Kidney capillary endothelial cell (primary cell): ENCODE measurements at regions not wholly inside any gene's neighbourhood (a gene's known extent, or its start where the extent isn't known, plus 50 kb on each side); places are given as distances from the start of the nearest gene placed in this dataset.

ENCODE experiments used
- DNase-seq: peaks from one replicate; pipeline ENCODE4 v3.0.0-alpha.2; 2018; ENCODE audit warnings: low spot score

- no peak for DNase-seq
These were observed 215.6 kb upstream of the VEPH1 start for GRCh38 chr3:157718800-157719199.

- DNase-seq = no peak
These were observed 209.9 kb upstream of the VEPH1 start for GRCh38 chr3:157713101-157713500.

GRCh38 chr3:157705258-157705657 lies 202.0 kb upstream of the VEPH1 start:
- no peak for DNase-seq

- no peak for DNase-seq
These were observed 197.2 kb upstream of the VEPH1 start for GRCh38 chr3:157700405-157700804.

- DNase-seq = no peak
These were observed 192.4 kb upstream of the VEPH1 start for GRCh38 chr3:157695586-157695985.

GRCh38 chr3:157695103-157695502 lies 191.9 kb upstream of the VEPH1 start:
- DNase-seq = no peak

- no peak for DNase-seq
These were observed 190.5 kb upstream of the VEPH1 start for GRCh38 chr3:157693762-157694161.

GRCh38 chr3:157692468-157692867 lies 189.3 kb upstream of the VEPH1 start:
- no peak for DNase-seq

GRCh38 chr3:157683668-157684067 lies 180.5 kb upstream of the VEPH1 start:
- DNase-seq = no peak

GRCh38 chr3:157672061-157672460 lies 168.8 kb upstream of the VEPH1 start:
- DNase-seq = no peak

- no peak for DNase-seq
These were observed 168.4 kb upstream of the VEPH1 start for GRCh38 chr3:157671656-157672055.

GRCh38 chr3:157669416-157669815 lies 166.2 kb upstream of the VEPH1 start:
- DNase-seq = no peak

GRCh38 chr3:157667493-157667892 lies 164.3 kb upstream of the VEPH1 start:
- DNase-seq = no peak

- no peak for DNase-seq
These were observed 159.0 kb upstream of the VEPH1 start for GRCh38 chr3:157662171-157662570.

GRCh38 chr3:157660847-157661246 lies 157.6 kb upstream of the VEPH1 start:
- DNase-seq = no peak

- no peak for DNase-seq
These were observed 149.2 kb upstream of the VEPH1 start for GRCh38 chr3:157652366-157652765.

GRCh38 chr3:157650699-157651098 lies 147.5 kb upstream of the VEPH1 start:
- no peak for DNase-seq

- no peak for DNase-seq
These were observed 147.0 kb upstream of the VEPH1 start for GRCh38 chr3:157650172-157650571.

- no peak for DNase-seq
These were observed 146.3 kb upstream of the VEPH1 start for GRCh38 chr3:157649511-157649910.

- DNase-seq = no peak
These were observed 144.6 kb upstream of the VEPH1 start for GRCh38 chr3:157647820-157648219.

GRCh38 chr3:157639756-157640426 lies 136.7 kb upstream of the VEPH1 start:
- no peak for DNase-seq

GRCh38 chr3:157637866-157638265 lies 134.7 kb upstream of the VEPH1 start:
- no peak for DNase-seq

- DNase-seq = no peak
These were observed 130.0 kb upstream of the VEPH1 start for GRCh38 chr3:157633241-157633640.

GRCh38 chr3:157632075-157632474 lies 128.9 kb upstream of the VEPH1 start:
- DNase-seq = no peak

- DNase-seq = no peak
These were observed 128.3 kb upstream of the VEPH1 start for GRCh38 chr3:157631478-157631877.
